Esophagus muscularis mucosa (tissue), 4 donors: ENCODE measurements at regions not wholly inside any gene's neighbourhood (a gene's known extent, or its start where the extent isn't known, plus 50 kb on each side); places are given as distances from the start of the nearest gene placed in this dataset.
"Not testable (repeated sequence)": the region's sequence is repeated elsewhere in the genome, so short reads cannot be mapped to it uniquely, and the experiment has no call there.

Experiments
- DNase-seq: peaks from one replicate; pipeline ENCODE4 v3.0.0-alpha.2; 2017; ENCODE audit errors: extremely low spot score
- H3K27ac ChIP-seq, 4 donors: fragments of 200-600 bp; sonication (generic); replicated peaks in 1 of 4; 1 replicate in 3 of 4; 2 replicates in 1 of 4; pipeline ENCODE4 v1.5.1; 2016 to 2019; ENCODE audit warnings: mild to moderate bottlenecking in 1 of 4
- H3K27me3 ChIP-seq, 4 donors: fragments of 200-600 bp; sonication (generic); one replicate each; pipeline versions ENCODE4 v1.5.1 to v1.6.0; 2016 to 2019
- H3K36me3 ChIP-seq, 4 donors: fragments of 200-600 bp; sonication (generic); one replicate each; pipeline ENCODE4 v1.5.1; 2016 to 2019
- H3K4me1 ChIP-seq, 4 donors: fragments of 200-600 bp; sonication (generic); one replicate each; pipeline ENCODE4 v1.5.1; 2016 to 2019
- H3K4me3 ChIP-seq, 4 donors: fragments of 200-600 bp; sonication (generic); 1 replicate in 2 of 4; 2 replicates in 2 of 4; pipeline ENCODE4 v1.5.1; 2016 to 2019; ENCODE audit warnings: mild to moderate bottlenecking in 4 of 4, moderate library complexity in 1 of 4
- H3K9me3 ChIP-seq, 4 donors: fragments of 200-600 bp; sonication (generic); 1 replicate in 3 of 4; 2 replicates in 1 of 4; pipeline ENCODE4 v1.5.1; 2016 to 2019
- EP300 ChIP-seq: sonication (generic); formaldehyde crosslinking; IDR thresholded peaks from one replicate; pipeline ENCODE4 v1.6.1; 2017; ENCODE audit warnings: antibody characterized with exemption
- POLR2A ChIP-seq: fragments of 450-650 bp; IDR thresholded peaks from one replicate; pipeline ENCODE4 v1.6.1; 2017; ENCODE audit warnings: antibody characterized with exemption, moderate library complexity, mild to moderate bottlenecking, low read depth
- POLR2AphosphoS5 ChIP-seq, 2 donors: sonication (generic); formaldehyde crosslinking; IDR thresholded peaks; one replicate each; pipeline ENCODE4 v1.6.1; 2017; ENCODE audit warnings: antibody characterized with exemption in 2 of 2
- WGBS: methylation state at CpG from one replicate; pipeline ENCODE4 v1.1.5; 2018; 5-methylcytosine and 5-hydroxymethylcytosine counted together
- intact Hi-C: fragments of 100-400 bp; cut with DNase I; formaldehyde crosslinking; loops from one replicate; pipeline ENCODE4 v1.15.1; 2023
- TF ChIP-seq, protein P1 (sequence below), 3 experiments: fragments of 200-600 bp in 2 of 3; fragments of 450-650 bp in 1 of 3; sonication (generic) in 2 of 3; IDR thresholded peaks; one replicate each; pipeline ENCODE4 v1.5.1; 2017 to 2019; ENCODE audit warnings: antibody characterized with exemption in 3 of 3, mild to moderate bottlenecking in 2 of 3, moderate library complexity in 1 of 3

DNA sequence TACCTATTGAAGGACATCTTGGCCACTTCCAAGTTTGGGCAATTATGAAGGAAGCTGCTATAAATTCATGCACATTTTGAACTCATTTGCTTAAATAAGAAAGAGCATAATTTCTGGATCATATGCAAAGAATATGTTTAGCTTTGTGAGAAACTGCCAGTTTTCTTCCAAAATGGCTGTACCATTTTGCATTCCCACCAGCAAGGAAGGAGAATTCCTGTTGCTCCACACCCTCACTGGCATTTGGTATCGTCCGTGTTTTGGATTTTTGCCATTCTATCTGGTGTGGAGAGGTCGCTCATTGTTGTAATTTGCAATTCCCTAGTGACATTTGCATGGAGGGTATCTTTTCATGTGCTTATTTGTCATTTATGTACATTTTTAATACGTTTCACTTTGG, 339.3 kb downstream of the DAD1 start:
- TF ChIP-seq, protein P1, sequence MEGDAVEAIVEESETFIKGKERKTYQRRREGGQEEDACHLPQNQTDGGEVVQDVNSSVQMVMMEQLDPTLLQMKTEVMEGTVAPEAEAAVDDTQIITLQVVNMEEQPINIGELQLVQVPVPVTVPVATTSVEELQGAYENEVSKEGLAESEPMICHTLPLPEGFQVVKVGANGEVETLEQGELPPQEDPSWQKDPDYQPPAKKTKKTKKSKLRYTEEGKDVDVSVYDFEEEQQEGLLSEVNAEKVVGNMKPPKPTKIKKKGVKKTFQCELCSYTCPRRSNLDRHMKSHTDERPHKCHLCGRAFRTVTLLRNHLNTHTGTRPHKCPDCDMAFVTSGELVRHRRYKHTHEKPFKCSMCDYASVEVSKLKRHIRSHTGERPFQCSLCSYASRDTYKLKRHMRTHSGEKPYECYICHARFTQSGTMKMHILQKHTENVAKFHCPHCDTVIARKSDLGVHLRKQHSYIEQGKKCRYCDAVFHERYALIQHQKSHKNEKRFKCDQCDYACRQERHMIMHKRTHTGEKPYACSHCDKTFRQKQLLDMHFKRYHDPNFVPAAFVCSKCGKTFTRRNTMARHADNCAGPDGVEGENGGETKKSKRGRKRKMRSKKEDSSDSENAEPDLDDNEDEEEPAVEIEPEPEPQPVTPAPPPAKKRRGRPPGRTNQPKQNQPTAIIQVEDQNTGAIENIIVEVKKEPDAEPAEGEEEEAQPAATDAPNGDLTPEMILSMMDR (IDR thresholded peaks at IDR 0.05) = no peak
- TF ChIP-seq POLR2AphosphoS5 (IDR thresholded peaks at IDR 0.05) (no peak), EP300 (no peak), POLR2A (no peak)
- Histone ChIP-seq H3K9me3 (no peaks in the 10 kb centered on the region), H3K27ac (no peak overlapping the region), H3K4me1 (peaks cover 4 to 13% (median 10%) of the 10 kb centered on the region in 4 donors), H3K27me3 (no peaks in the 10 kb centered on the region), H3K36me3 (no peaks in the 10 kb centered on the region), H3K4me3 (no peak overlapping the region)
- DNase-seq = no peak
- 80% methylated on average over 4 of the region's 4 CpGs for WGBS
- intact Hi-C loops = no loop called here

DNA sequence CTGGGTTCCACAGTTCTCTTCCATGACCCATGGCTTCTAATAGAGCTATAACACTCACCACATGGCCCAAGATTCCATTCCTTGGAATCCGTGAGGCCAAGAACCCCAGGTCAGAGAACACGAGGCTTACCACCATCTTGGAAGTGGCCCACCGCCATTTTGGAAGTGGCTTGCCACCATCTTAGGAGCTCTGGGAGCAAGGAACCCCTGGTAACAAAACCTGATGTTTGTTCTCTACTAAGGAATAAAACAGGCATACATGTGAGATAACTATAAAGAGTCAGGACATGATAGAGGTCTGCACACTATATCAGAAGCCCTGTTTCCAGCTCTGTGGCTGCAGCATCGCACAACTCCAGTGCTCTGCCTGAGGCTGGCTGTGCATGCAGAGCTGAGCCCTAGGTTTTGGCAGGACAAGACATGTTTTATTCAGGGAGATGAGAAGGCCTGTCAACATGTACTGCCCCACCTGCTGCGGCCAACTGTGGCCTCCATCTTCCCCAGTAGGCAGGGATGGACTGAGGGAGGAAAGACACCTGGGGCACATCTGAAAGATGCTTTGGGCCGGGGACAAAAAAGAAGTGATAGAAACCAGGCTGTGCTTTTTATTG, 344.9 kb downstream of the DAD1 start:
- TF ChIP-seq POLR2AphosphoS5 (IDR thresholded peaks at IDR 0.05) (no peak), POLR2A (no peak)
- TF ChIP-seq, protein P1 (IDR thresholded peaks at IDR 0.05) = no peak
- Histone ChIP-seq H3K27me3 (no peaks in the 10 kb centered on the region), H3K36me3 (no peaks in the 10 kb centered on the region), H3K4me3 (no peak overlapping the region), H3K9me3 (no peaks in the 10 kb centered on the region), H3K27ac (no peak overlapping the region), H3K4me1 (no peaks in the 10 kb centered on the region)
- intact Hi-C loops = no loop called here
- no peak for DNase-seq
- WGBS = 91% methylated on average over 6 of the region's 6 CpGs

DNA sequence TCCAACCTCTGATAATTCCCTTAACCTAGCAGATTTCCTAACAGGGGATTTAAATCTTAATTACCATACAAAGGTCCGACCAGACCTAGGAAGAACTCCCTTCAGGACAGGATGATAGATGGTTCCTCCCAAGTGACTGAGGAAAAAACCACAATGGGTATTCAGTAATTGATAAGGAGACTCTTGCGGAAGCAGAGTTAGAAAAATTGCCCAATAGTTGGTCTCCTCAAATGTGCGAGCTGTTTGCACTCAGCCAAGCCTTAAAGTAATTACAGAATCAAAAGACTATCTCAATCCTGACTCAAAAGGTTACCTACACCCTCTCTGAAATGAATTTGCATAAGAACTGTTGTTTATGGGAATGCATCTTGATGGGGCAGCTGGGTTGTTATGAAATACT, 350.7 kb downstream of the DAD1 start:
- DNase-seq, H3K4me1 ChIP-seq, H3K36me3 ChIP-seq, H3K9me3 ChIP-seq, H3K27me3 ChIP-seq, H3K4me3 ChIP-seq, H3K27ac ChIP-seq, intact Hi-C loops: not testable (repeated sequence)
- WGBS = 53% methylated on average over 3 of the region's 3 CpGs

DNA sequence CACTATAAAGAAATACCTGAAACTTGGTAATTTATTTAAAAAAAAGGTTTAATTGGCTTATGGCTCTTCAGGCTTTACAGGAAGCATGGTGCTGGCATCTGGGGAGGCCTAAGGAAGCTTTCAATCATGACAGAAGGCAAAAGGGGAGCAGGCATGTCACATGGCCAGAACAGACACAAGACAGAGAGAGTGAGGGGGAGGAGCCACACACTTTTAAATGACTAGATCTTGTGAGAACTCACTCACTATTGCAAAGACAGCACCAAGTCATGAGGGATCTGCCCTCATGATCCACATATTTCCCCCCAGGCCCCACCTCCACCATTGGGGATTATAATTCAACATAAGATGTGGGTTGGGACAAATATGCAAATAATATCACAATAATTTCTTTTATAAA, 355.6 kb downstream of the DAD1 start:
- no peak for DNase-seq
- H3K9me3 ChIP-seq = peaks cover 0 to 6% (median 0%) of the 10 kb centered on the region in 4 donors
- TF ChIP-seq EP300 (no peak), POLR2AphosphoS5 (IDR thresholded peaks at IDR 0.05) (no peak), POLR2A (no peak)
- TF ChIP-seq, protein P1 (IDR thresholded peaks at IDR 0.05) = no peak
- H3K4me3 ChIP-seq = no peak overlapping the region
- H3K4me1 ChIP-seq = no peaks in the 10 kb centered on the region
- intact Hi-C loops = no loop called here
- H3K27me3 ChIP-seq = no peaks in the 10 kb centered on the region
- H3K36me3 ChIP-seq = no peaks in the 10 kb centered on the region
- no peak overlapping the region for H3K27ac ChIP-seq

DNA sequence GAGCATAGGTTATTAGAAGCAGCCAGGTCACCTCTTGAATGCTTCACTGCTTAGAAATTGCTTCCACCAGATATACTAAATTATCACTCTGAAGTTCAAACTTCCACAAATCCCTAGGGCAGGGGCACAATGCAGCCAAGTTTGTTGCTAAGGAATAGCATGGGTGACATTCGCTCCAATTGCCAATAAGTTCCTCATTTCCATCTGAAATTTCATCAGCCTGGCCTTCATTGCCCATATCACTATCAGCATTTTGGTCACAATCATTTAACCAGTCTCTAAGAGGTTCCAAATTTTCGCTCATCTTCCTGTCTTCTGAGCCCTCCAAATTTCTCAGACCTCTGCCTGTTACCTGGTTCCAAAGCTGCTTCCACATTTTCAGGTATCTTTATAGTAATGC, 356.1 kb downstream of the DAD1 start:
- intact Hi-C loops = no loop called here
- WGBS = 52% methylated on average over 2 of the region's 2 CpGs

More for the DNA sequence above, 356.1 kb downstream of the DAD1 start:
- no peaks in the 10 kb centered on the region for H3K36me3 ChIP-seq
- no peak for DNase-seq
- peaks cover 0 to 6% (median 0%) of the 10 kb centered on the region in 4 donors for H3K9me3 ChIP-seq
- H3K4me1 ChIP-seq = no peaks in the 10 kb centered on the region
- H3K27ac ChIP-seq = no peak overlapping the region
- TF ChIP-seq, protein P1 (IDR thresholded peaks at IDR 0.05) = no peak
- TF ChIP-seq POLR2A = no peak
- no peak for TF ChIP-seq EP300
- TF ChIP-seq POLR2AphosphoS5 (IDR thresholded peaks at IDR 0.05) = no peak
- no peak overlapping the region for H3K4me3 ChIP-seq
- H3K27me3 ChIP-seq = no peaks in the 10 kb centered on the region
